B cell (primary cell): ENCODE measurements at regions not wholly inside any gene's neighbourhood (a gene's known extent, or its start where the extent isn't known, plus 50 kb on each side); places are given as distances from the start of the nearest gene placed in this dataset.

Experiments
- EZH2 ChIP-seq: IDR thresholded peaks from 2 replicates; pipeline ENCODE4 v1.6.1; 2012; ENCODE audit warnings: borderline replicate concordance, low read depth, mild to moderate bottlenecking, moderate library complexity, low read length; ENCODE audit not compliant: insufficient read depth, poor library complexity, severe bottlenecking
- TF ChIP-seq, protein P1 (sequence below): fragments of 200-600 bp; IDR thresholded peaks from one replicate; pipeline ENCODE4 v1.8.0; 2022; ENCODE audit warnings: antibody characterized with exemption, mild to moderate bottlenecking

DNA sequence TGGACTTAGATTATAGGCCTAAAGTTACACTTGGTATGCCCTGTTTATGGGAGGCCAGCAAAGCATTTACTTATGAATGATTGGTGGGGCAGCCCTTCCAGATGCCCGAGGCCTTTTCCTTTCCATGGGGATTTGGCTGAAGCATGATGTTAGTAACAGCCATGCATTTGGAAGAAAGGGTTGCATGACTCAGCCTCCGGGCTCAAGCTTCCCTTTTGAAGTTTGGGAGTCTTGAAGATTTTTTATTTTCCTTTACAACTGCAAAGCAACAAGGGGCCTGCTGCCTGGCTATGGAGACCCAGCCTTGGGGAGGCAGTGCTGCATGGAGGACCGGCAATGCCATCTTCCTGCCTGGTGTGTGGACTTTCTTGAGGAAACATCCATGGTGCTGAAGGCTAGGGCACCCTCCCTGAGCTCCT is 244.7 kb downstream of the ICE1 start:
- TF ChIP-seq, protein P1, sequence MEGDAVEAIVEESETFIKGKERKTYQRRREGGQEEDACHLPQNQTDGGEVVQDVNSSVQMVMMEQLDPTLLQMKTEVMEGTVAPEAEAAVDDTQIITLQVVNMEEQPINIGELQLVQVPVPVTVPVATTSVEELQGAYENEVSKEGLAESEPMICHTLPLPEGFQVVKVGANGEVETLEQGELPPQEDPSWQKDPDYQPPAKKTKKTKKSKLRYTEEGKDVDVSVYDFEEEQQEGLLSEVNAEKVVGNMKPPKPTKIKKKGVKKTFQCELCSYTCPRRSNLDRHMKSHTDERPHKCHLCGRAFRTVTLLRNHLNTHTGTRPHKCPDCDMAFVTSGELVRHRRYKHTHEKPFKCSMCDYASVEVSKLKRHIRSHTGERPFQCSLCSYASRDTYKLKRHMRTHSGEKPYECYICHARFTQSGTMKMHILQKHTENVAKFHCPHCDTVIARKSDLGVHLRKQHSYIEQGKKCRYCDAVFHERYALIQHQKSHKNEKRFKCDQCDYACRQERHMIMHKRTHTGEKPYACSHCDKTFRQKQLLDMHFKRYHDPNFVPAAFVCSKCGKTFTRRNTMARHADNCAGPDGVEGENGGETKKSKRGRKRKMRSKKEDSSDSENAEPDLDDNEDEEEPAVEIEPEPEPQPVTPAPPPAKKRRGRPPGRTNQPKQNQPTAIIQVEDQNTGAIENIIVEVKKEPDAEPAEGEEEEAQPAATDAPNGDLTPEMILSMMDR: no peak
- no peak for TF ChIP-seq EZH2
